ENCODE measurements at regions not wholly inside any gene's neighbourhood (a gene's known extent, or its start where the extent isn't known, plus 50 kb on each side); places are given as distances from the start of the nearest gene placed in this dataset.

DNA sequence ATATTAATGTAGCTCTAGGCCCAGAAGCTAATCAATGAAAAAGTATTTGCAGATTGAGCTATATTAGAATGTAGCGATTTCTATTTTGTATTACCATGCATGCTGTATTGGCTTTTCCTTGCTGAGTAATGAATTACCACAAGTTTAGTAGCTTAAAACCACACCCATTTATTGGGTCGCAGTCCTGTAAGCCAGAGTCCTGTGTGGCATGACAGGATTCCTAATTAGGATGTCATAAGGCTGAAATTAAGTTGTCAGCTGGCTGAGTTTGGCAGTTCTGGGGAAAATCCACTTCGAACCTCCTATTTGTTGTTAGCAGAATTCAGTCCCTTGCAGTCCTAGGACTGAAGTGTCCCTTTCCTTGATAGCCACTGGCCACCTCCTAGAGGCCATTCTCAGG lies 50.3 kb upstream of the HHIP start:
- TF ChIP-seq ARNTL (CRISPR knock-in tag; IDR thresholded peaks at IDR 0.05; ENCODE audit: borderline replicate concordance, low read depth) (no peak), ZFP30 (CRISPR knock-in tag; IDR thresholded peaks at IDR 0.05) (no peak), ZC3H10 (CRISPR knock-in tag; IDR thresholded peaks at IDR 0.05) (no peak)
